ENCODE measurements at regions not wholly inside any gene's neighbourhood (a gene's known extent, or its start where the extent isn't known, plus 50 kb on each side); places are given as distances from the start of the nearest gene placed in this dataset.

GRCh38 chr3:164222197-164222596, 856.1 kb downstream of the SI start:
- no peaks in the 10 kb centered on the region for H3K4me1 ChIP-seq
- H3K27me3 ChIP-seq = no peaks in the 10 kb centered on the region
- TF ChIP-seq POLR2AphosphoS5 (IDR thresholded peaks at IDR 0.05) (no peak), CTCF (IDR thresholded peaks at IDR 0.05) (no peak), EP300 (IDR thresholded peaks at IDR 0.05) (no peak), POLR2A (IDR thresholded peaks at IDR 0.05) (no peak)
- no peak overlapping the region for H3K27ac ChIP-seq
- ATAC-seq (ENCODE audit: low FRiP score in 2 of 2) (no peak), DNase-seq (no peak)
- no peaks in the 10 kb centered on the region for H3K36me3 ChIP-seq
- H3K4me3 ChIP-seq = no peak overlapping the region
- H3K9me3 ChIP-seq = peaks cover 0 to 6% (median 1%) of the 10 kb centered on the region in 4 donors
- WGBS, 2 donors = 43 to 47% methylated on average over 3 of the region's 3 CpGs

- TF ChIP-seq CTCF (IDR thresholded peaks at IDR 0.05) (no peak), EP300 (IDR thresholded peaks at IDR 0.05) (no peak), POLR2AphosphoS5 (IDR thresholded peaks at IDR 0.05) (no peak), POLR2A (IDR thresholded peaks at IDR 0.05) (no peak)
- Histone ChIP-seq H3K9me3 (peaks cover 0 to 6% (median 1%) of the 10 kb centered on the region in 4 donors), H3K36me3 (no peaks in the 10 kb centered on the region), H3K27me3 (no peaks in the 10 kb centered on the region), H3K4me1 (no peaks in the 10 kb centered on the region), H3K4me3 (no peak overlapping the region), H3K27ac (no peak overlapping the region)
- DNase-seq (no peak), ATAC-seq (ENCODE audit: low FRiP score in 2 of 2) (no peak)
- WGBS, 2 donors = 86 to 89% methylated on average over 1 of the region's 1 CpG
Measured at GRCh38 chr3:164221297-164221696, 857.0 kb downstream of the SI start.

- H3K4me1 ChIP-seq = no peaks in the 10 kb centered on the region
- no peaks in the 10 kb centered on the region for H3K27me3 ChIP-seq
- no peak for DNase-seq
- no peak overlapping the region for H3K27ac ChIP-seq
- 94 to 100% methylated on average over 1 of the region's 1 CpG for WGBS, 2 donors
- no peak for ATAC-seq (ENCODE audit: low FRiP score in 2 of 2)
- H3K9me3 ChIP-seq = no peaks in the 10 kb centered on the region
- H3K36me3 ChIP-seq = no peaks in the 10 kb centered on the region
- TF ChIP-seq CTCF (IDR thresholded peaks at IDR 0.05) = no peak
- TF ChIP-seq POLR2AphosphoS5 (IDR thresholded peaks at IDR 0.05) = no peak
- no peak for TF ChIP-seq EP300 (IDR thresholded peaks at IDR 0.05)
- TF ChIP-seq POLR2A (IDR thresholded peaks at IDR 0.05) = no peak
- no peak overlapping the region for H3K4me3 ChIP-seq
Measured at GRCh38 chr3:164209363-164209762, 868.9 kb downstream of the SI start.

GRCh38 chr3:164208821-164209220, 869.5 kb downstream of the SI start:
- ATAC-seq (ENCODE audit: low FRiP score in 2 of 2) = no peak
- WGBS, 2 donors = 56 to 62% methylated on average over 2 of the region's 2 CpGs

More at GRCh38 chr3:164208821-164209220, 869.5 kb downstream of the SI start:
- H3K9me3 ChIP-seq = no peaks in the 10 kb centered on the region
- H3K27me3 ChIP-seq = no peaks in the 10 kb centered on the region
- H3K4me1 ChIP-seq = no peaks in the 10 kb centered on the region
- no peak for TF ChIP-seq POLR2A (IDR thresholded peaks at IDR 0.05)
- TF ChIP-seq POLR2AphosphoS5 (IDR thresholded peaks at IDR 0.05) = no peak
- TF ChIP-seq EP300 (IDR thresholded peaks at IDR 0.05) = no peak
- TF ChIP-seq CTCF (IDR thresholded peaks at IDR 0.05) = no peak
- no peak for DNase-seq
- H3K27ac ChIP-seq = no peak overlapping the region
- no peak overlapping the region for H3K4me3 ChIP-seq
- no peaks in the 10 kb centered on the region for H3K36me3 ChIP-seq
